ENCODE measurements at regions not wholly inside any gene's neighbourhood (a gene's known extent, or its start where the extent isn't known, plus 50 kb on each side); places are given as distances from the start of the nearest gene placed in this dataset.

GRCh38 chr6:134642279-134642678, 307.6 kb downstream of the ALDH8A1 start:
- H3K36me3 ChIP-seq (ENCODE audit: control insufficient read depth in 2 of 3, insufficient read depth in 3 of 3, low read length in 3 of 3), result no peaks in the 10 kb centered on the region
- ChIA-PET POLR2A (interaction anchor here (3.1 kb wide), 1 partner anchor 465 kb away, joined by 15 read pairs; no protein-coding TSS in a partner anchor), CTCF (interaction anchor here (0.6 to 3.9 kb wide), 7 partner anchors 174 to 500 kb away, joined by 3 to 48 read pairs (median 3); no protein-coding TSS in a partner anchor)
- H3K27ac ChIP-seq (ENCODE audit: low read depth, low read length), result no peak overlapping the region
- Mint-ChIP-seq H3K27ac (peak overlapping the region in 1 of 9 donors; percentile 30), H3K27me3 (peaks cover 0 to 3% (median 0%) of the 10 kb centered on the region in 5 donors), H3K4me1 (peaks cover 0 to 25% (median 20%) of the 10 kb centered on the region in 7 donors), H3K4me3 (no peak overlapping the region), H3K9me3 (no peaks in the 10 kb centered on the region), H3K36me3 (peaks cover 0 to 3% (median 0%) of the 10 kb centered on the region in 5 donors)
- H3K4me3 ChIP-seq (ENCODE audit: low read length), result no peak overlapping the region
- intact Hi-C loops (cut with micrococcal nuclease), result loop anchor here (5.0 to 10.0 kb wide), 4 partner anchors 205 to 540 kb away; partner anchors contain the start of genes MYB (in 1 of the 2) and SGK1 (in 1 of the 2)
- H3K9me3 ChIP-seq (ENCODE audit: control insufficient read depth in 2 of 3, low read length in 3 of 3), result no peaks in the 10 kb centered on the region
- peaks cover 0 to 7% of the 10 kb centered on the region in 2 donors for H3K4me1 ChIP-seq (ENCODE audit: control insufficient read depth in 2 of 2, insufficient read depth in 2 of 2, low read length in 2 of 2)
- no peaks in the 10 kb centered on the region for H3K27me3 ChIP-seq (ENCODE audit: control insufficient read depth in 2 of 2, insufficient read depth in 2 of 2, low read length in 2 of 2)
- ATAC-seq, result no peak
- no peak for DNase-seq

- H3K27me3 Mint-ChIP-seq, result peaks cover 0 to 3% (median 0%) of the 10 kb centered on the region in 5 donors
- no peak overlapping the region for H3K4me3 ChIP-seq (ENCODE audit: low read length)
- CTCF ChIA-PET, result interaction anchor here (0.6 to 3.9 kb wide), 29 partner anchors 9 to 550 kb away, joined by 3 to 48 read pairs (median 3); partner anchors contain the start of gene SGK1
- H3K9me3 ChIP-seq (ENCODE audit: control insufficient read depth in 2 of 3, low read length in 3 of 3), result no peaks in the 10 kb centered on the region
- peak overlapping the region in 4 of 9 donors; percentile 5 to 44 (median 29) for H3K27ac Mint-ChIP-seq
- ATAC-seq, result peak; percentile 97
- intact Hi-C loops (cut with micrococcal nuclease), result loop anchor here (1.0 to 10.0 kb wide), 16 partner anchors 182 to 798 kb away; partner anchors contain the start of genes SGK1 (in 2 of the 2), MYB (in 1 of the 2) and TBPL1 (in 1 of the 2)
- H3K4me1 Mint-ChIP-seq, result peaks cover 1 to 34% (median 27%) of the 10 kb centered on the region in 7 donors
- no peaks in the 10 kb centered on the region for H3K36me3 ChIP-seq (ENCODE audit: control insufficient read depth in 2 of 3, insufficient read depth in 3 of 3, low read length in 3 of 3)
- H3K4me1 ChIP-seq (ENCODE audit: control insufficient read depth in 2 of 2, insufficient read depth in 2 of 2, low read length in 2 of 2), result peaks cover 0 to 7% of the 10 kb centered on the region in 2 donors
- DNase-seq, result peak; percentile 33 to 82 (median 74)
- H3K4me3 Mint-ChIP-seq, result peak overlapping the region in 1 of 10 donors; percentile 12
- H3K27ac ChIP-seq (ENCODE audit: low read depth, low read length), result no peak overlapping the region
- POLR2A ChIA-PET, result interaction anchor here (1.0 to 3.1 kb wide), 4 partner anchors 429 to 469 kb away, joined by 3 to 15 read pairs (median 8); no protein-coding TSS in a partner anchor
- H3K9me3 Mint-ChIP-seq, result no peaks in the 10 kb centered on the region
- H3K36me3 Mint-ChIP-seq, result peaks cover 0 to 3% (median 0%) of the 10 kb centered on the region in 5 donors
- H3K27me3 ChIP-seq (ENCODE audit: control insufficient read depth in 2 of 2, insufficient read depth in 2 of 2, low read length in 2 of 2), result no peaks in the 10 kb centered on the region
These were observed 308.9 kb downstream of the ALDH8A1 start for GRCh38 chr6:134640975-134641429.

GRCh38 chr6:134640229-134640628, 309.7 kb downstream of the ALDH8A1 start:
- Histone ChIP-seq H3K4me1 (ENCODE audit: control insufficient read depth in 2 of 2, insufficient read depth in 2 of 2, low read length in 2 of 2) (peaks cover 0 to 7% of the 10 kb centered on the region in 2 donors), H3K27ac (ENCODE audit: low read depth, low read length) (no peak overlapping the region), H3K9me3 (ENCODE audit: control insufficient read depth in 2 of 3, low read length in 3 of 3) (no peaks in the 10 kb centered on the region), H3K36me3 (ENCODE audit: control insufficient read depth in 2 of 3, insufficient read depth in 3 of 3, low read length in 3 of 3) (no peaks in the 10 kb centered on the region), H3K27me3 (ENCODE audit: control insufficient read depth in 2 of 2, insufficient read depth in 2 of 2, low read length in 2 of 2) (no peaks in the 10 kb centered on the region), H3K4me3 (ENCODE audit: low read length) (no peak overlapping the region)
- no peaks in the 10 kb centered on the region for H3K9me3 Mint-ChIP-seq
- DNase-seq, result no peak
- H3K27me3 Mint-ChIP-seq, result peaks cover 0 to 3% (median 0%) of the 10 kb centered on the region in 5 donors
- intact Hi-C loops (cut with micrococcal nuclease), result loop anchor here (2.0 to 10.0 kb wide), 10 partner anchors 203 to 799 kb away; partner anchors contain the start of genes SGK1 (in 2 of the 2), MYB (in 1 of the 2) and TBPL1 (in 1 of the 2)
- H3K36me3 Mint-ChIP-seq, result peaks cover 0 to 3% (median 0%) of the 10 kb centered on the region in 5 donors
- no peak overlapping the region for H3K4me3 Mint-ChIP-seq
- peaks cover 1 to 34% (median 27%) of the 10 kb centered on the region in 7 donors for H3K4me1 Mint-ChIP-seq
- POLR2A ChIA-PET, result interaction anchor here (1.5 to 3.1 kb wide), 3 partner anchors 463 to 468 kb away, joined by 6 to 15 read pairs (median 10); no protein-coding TSS in a partner anchor
- ATAC-seq, result no peak
- CTCF ChIA-PET, result interaction anchor here (0.5 to 3.9 kb wide), 27 partner anchors 8 to 496 kb away, joined by 3 to 48 read pairs (median 4); partner anchors contain the start of gene SGK1
- H3K27ac Mint-ChIP-seq, result peak overlapping the region in 1 of 9 donors; percentile 41

GRCh38 chr6:134637847-134638437, 312.0 kb downstream of the ALDH8A1 start:
- H3K27me3 ChIP-seq (ENCODE audit: control insufficient read depth in 2 of 2, insufficient read depth in 2 of 2, low read length in 2 of 2), result no peaks in the 10 kb centered on the region
- no peaks in the 10 kb centered on the region for H3K36me3 ChIP-seq (ENCODE audit: control insufficient read depth in 2 of 3, insufficient read depth in 3 of 3, low read length in 3 of 3)
- peaks cover 0 to 2% (median 0%) of the 10 kb centered on the region in 5 donors for H3K27me3 Mint-ChIP-seq
- ChIA-PET CTCF (interaction anchor here (0.6 to 2.5 kb wide), 5 partner anchors 10 to 466 kb away, joined by 3 to 14 read pairs (median 4); no protein-coding TSS in a partner anchor), POLR2A (interaction anchor here (0.7 to 0.9 kb wide), 2 partner anchors 397 to 464 kb away, joined by 3 to 4 read pairs; no protein-coding TSS in a partner anchor)
- intact Hi-C loops (cut with micrococcal nuclease), result loop anchor here in 1 of 2 donors (10.0 kb wide), 1 partner anchor 113 kb away; no protein-coding TSS in a partner anchor
- H3K9me3 ChIP-seq (ENCODE audit: control insufficient read depth in 2 of 3, low read length in 3 of 3), result no peaks in the 10 kb centered on the region
- no peak overlapping the region for H3K4me3 Mint-ChIP-seq
- H3K27ac ChIP-seq (ENCODE audit: low read depth, low read length), result no peak overlapping the region
- H3K4me1 ChIP-seq (ENCODE audit: control insufficient read depth in 2 of 2, insufficient read depth in 2 of 2, low read length in 2 of 2), result peaks cover 0 to 7% of the 10 kb centered on the region in 2 donors
- H3K36me3 Mint-ChIP-seq, result peaks cover 0 to 3% (median 0%) of the 10 kb centered on the region in 5 donors
- no peak overlapping the region for H3K27ac Mint-ChIP-seq
- ATAC-seq (no peak), DNase-seq (no peak)
- H3K4me1 Mint-ChIP-seq, result peaks cover 1 to 46% (median 31%) of the 10 kb centered on the region in 7 donors
- H3K9me3 Mint-ChIP-seq, result no peaks in the 10 kb centered on the region
- no peak overlapping the region for H3K4me3 ChIP-seq (ENCODE audit: low read length)

GRCh38 chr6:134637282-134637681, 312.6 kb downstream of the ALDH8A1 start:
- Histone ChIP-seq H3K27me3 (ENCODE audit: control insufficient read depth in 2 of 2, insufficient read depth in 2 of 2, low read length in 2 of 2) (no peaks in the 10 kb centered on the region), H3K4me1 (ENCODE audit: control insufficient read depth in 2 of 2, insufficient read depth in 2 of 2, low read length in 2 of 2) (peaks cover 0 to 7% of the 10 kb centered on the region in 2 donors), H3K27ac (ENCODE audit: low read depth, low read length) (no peak overlapping the region), H3K36me3 (ENCODE audit: control insufficient read depth in 2 of 3, insufficient read depth in 3 of 3, low read length in 3 of 3) (no peaks in the 10 kb centered on the region), H3K9me3 (ENCODE audit: control insufficient read depth in 2 of 3, low read length in 3 of 3) (no peaks in the 10 kb centered on the region), H3K4me3 (ENCODE audit: low read length) (no peak overlapping the region)
- Mint-ChIP-seq H3K9me3 (no peaks in the 10 kb centered on the region), H3K27ac (peak overlapping the region in 2 of 9 donors; percentile 45 to 58), H3K27me3 (peaks cover 0 to 8% (median 0%) of the 10 kb centered on the region in 5 donors), H3K4me3 (no peak overlapping the region), H3K36me3 (peaks cover 0 to 3% (median 0%) of the 10 kb centered on the region in 5 donors), H3K4me1 (peaks cover 6 to 52% (median 37%) of the 10 kb centered on the region in 7 donors)
- intact Hi-C loops (cut with micrococcal nuclease), result loop anchor here in 1 of 2 donors (10.0 kb wide), 1 partner anchor 112 kb away; no protein-coding TSS in a partner anchor
- no peak for ATAC-seq
- DNase-seq, result no peak
- ChIA-PET CTCF (interaction anchor here (1.4 to 2.5 kb wide), 2 partner anchors 463 to 466 kb away, joined by 4 to 14 read pairs; no protein-coding TSS in a partner anchor), POLR2A (no interaction called here)

GRCh38 chr6:134636186-134636799, 313.6 kb downstream of the ALDH8A1 start:
- ATAC-seq (no peak), DNase-seq (peak in 3 of 9 donors; percentile 20 to 27 (median 22))
- intact Hi-C loops (cut with micrococcal nuclease), result loop anchor here in 1 of 2 donors (10.0 kb wide), 1 partner anchor 111 kb away; no protein-coding TSS in a partner anchor
- Histone ChIP-seq H3K27me3 (ENCODE audit: control insufficient read depth in 2 of 2, insufficient read depth in 2 of 2, low read length in 2 of 2) (no peaks in the 10 kb centered on the region), H3K36me3 (ENCODE audit: control insufficient read depth in 2 of 3, insufficient read depth in 3 of 3, low read length in 3 of 3) (no peaks in the 10 kb centered on the region), H3K9me3 (ENCODE audit: control insufficient read depth in 2 of 3, low read length in 3 of 3) (no peaks in the 10 kb centered on the region), H3K27ac (ENCODE audit: low read depth, low read length) (no peak overlapping the region), H3K4me3 (ENCODE audit: low read length) (no peak overlapping the region), H3K4me1 (ENCODE audit: control insufficient read depth in 2 of 2, insufficient read depth in 2 of 2, low read length in 2 of 2) (peaks cover 0 to 7% of the 10 kb centered on the region in 2 donors)
- ChIA-PET POLR2A (no interaction called here), CTCF (interaction anchor here (0.7 to 2.5 kb wide), 3 partner anchors 98 to 462 kb away, joined by 3 to 14 read pairs (median 3); no protein-coding TSS in a partner anchor)
- peaks cover 11 to 55% (median 45%) of the 10 kb centered on the region in 7 donors for H3K4me1 Mint-ChIP-seq
- H3K27me3 Mint-ChIP-seq, result peaks cover 0 to 16% (median 0%) of the 10 kb centered on the region in 5 donors
- peak overlapping the region in 4 of 9 donors; percentile 13 to 49 (median 24) for H3K27ac Mint-ChIP-seq
- no peaks in the 10 kb centered on the region for H3K9me3 Mint-ChIP-seq
- peaks cover 0 to 3% (median 0%) of the 10 kb centered on the region in 5 donors for H3K36me3 Mint-ChIP-seq
- no peak overlapping the region for H3K4me3 Mint-ChIP-seq
